Fibroblast of villous mesenchyme (primary cell): ENCODE measurements at regions not wholly inside any gene's neighbourhood (a gene's known extent, or its start where the extent isn't known, plus 50 kb on each side); places are given as distances from the start of the nearest gene placed in this dataset.

Experiments
- DNase-seq: peaks from one replicate; pipeline ENCODE4 v3.0.0-alpha.2; 2010; ENCODE audit warnings: low read depth
- H3K4me3 ChIP-seq: 2 replicates; pipeline ENCODE4 v1.5.1; 2011; ENCODE audit warnings: low read depth, mild to moderate bottlenecking, low read length
- TF ChIP-seq, protein P1 (sequence below): IDR thresholded peaks from 2 replicates; pipeline ENCODE4 v1.5.1; 2012; ENCODE audit warnings: low read depth, mild to moderate bottlenecking, low read length; ENCODE audit not compliant: insufficient read depth

DNA sequence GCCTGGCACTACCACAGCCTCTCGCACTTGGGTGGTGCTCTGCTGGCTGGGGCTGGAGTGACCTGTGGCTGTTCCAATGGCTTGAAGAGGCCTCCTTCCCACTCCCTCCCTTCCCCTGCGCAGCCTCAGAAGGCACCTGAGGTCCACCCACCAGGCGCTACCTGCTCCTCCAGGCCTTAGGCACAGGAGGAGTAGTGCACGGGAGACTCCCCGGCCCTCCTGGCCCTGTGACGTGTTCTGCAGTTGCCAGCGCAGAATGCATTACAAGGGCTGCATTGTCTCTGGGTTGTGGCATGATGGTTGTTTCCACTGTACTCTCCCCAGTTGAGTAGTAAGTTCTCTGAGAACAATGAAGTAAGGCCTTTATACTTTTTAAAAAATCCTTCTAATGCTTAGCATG is 128.6 kb downstream of the TEX29 start:
- no peak overlapping the region for H3K4me3 ChIP-seq
- no peak for DNase-seq
- TF ChIP-seq, protein P1, sequence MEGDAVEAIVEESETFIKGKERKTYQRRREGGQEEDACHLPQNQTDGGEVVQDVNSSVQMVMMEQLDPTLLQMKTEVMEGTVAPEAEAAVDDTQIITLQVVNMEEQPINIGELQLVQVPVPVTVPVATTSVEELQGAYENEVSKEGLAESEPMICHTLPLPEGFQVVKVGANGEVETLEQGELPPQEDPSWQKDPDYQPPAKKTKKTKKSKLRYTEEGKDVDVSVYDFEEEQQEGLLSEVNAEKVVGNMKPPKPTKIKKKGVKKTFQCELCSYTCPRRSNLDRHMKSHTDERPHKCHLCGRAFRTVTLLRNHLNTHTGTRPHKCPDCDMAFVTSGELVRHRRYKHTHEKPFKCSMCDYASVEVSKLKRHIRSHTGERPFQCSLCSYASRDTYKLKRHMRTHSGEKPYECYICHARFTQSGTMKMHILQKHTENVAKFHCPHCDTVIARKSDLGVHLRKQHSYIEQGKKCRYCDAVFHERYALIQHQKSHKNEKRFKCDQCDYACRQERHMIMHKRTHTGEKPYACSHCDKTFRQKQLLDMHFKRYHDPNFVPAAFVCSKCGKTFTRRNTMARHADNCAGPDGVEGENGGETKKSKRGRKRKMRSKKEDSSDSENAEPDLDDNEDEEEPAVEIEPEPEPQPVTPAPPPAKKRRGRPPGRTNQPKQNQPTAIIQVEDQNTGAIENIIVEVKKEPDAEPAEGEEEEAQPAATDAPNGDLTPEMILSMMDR = no peak

DNA sequence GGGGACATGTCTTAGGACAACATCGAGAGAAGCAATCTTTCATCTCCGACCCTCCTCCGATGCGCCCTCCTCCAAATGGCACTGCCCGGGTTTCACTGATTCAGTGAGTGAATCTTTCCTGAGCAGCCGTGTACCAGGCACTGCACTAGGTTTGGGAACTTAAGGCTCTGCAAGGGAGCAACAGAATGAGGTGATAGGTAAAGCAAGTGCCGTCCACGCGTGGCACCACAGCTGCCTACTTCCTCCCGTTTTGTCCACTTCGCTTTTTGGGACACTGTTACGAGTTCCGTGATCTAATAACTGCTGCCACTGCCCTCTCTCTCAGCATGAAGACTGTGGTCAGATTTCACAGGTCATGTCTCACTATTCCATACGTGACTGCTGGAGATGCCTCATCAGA is 131.0 kb downstream of the TEX29 start:
- DNase-seq = no peak
- TF ChIP-seq, protein P1 = no peak
- H3K4me3 ChIP-seq = no peak overlapping the region

DNA sequence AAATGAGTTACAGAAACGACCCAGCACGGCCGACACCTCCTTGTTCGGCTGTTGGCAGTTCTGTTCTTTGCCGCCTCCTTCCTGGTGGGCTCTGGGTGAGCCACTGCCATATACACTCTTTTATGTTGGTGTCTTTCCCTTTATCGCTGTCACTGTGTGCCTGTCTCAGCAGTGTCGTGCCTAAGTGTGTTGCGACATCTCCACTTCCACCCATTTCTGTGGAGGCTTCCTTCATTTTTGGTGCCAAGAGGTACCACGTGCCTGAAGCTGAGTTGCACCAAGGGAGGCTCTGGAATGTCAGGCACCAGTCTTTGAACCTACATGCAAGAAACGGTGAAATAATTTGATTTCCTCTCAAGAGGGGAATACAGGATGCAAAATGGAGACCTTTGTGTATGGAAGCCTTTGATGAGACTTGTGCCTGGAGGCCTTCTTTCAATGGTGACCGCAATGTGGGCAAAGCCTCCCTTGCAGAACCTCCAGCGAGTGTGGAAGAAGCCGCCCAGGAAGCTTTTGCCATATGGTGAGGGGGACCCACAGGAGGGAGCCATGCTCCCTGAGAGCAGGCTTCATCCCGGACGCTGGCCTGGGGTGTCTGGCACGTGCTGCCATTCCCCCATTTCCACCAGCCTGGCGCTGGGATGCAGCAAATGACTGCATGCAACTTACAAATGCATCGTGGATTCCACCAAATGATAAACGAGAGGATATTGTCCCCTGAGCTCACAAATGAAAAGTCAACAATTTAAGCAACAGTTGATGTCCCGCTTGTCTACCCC is 136.2 kb downstream of the TEX29 start:
- TF ChIP-seq, protein P1 = no peak
- no peak overlapping the region for H3K4me3 ChIP-seq
- DNase-seq = no peak

DNA sequence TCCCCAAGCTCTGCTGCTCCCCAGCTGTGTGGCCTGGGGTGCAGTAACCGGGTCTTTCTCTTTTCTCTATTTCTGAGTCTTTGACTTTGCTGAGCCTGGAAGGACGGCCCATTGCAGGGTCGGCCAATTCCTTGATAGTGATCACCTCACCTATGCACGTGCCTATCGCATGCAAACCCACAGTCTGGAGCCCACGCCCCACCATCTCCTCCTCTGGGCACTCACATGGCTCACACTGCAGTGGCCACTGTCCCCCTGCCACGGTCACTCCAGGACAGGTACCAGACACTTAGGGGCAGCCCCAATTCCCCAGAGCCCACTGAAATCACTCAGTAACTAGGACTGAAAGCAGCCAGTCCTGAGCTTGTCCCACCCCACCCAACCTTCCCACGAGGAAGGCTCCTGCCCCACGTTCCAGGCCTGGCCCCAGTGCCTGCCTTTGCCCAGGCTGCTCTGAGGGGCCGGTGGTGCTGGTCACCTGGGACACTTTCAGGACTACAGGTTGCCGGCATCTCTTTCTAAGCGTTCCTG is 137.6 kb downstream of the TEX29 start:
- TF ChIP-seq, protein P1 = no peak
- H3K4me3 ChIP-seq = no peak overlapping the region
- no peak for DNase-seq

DNA sequence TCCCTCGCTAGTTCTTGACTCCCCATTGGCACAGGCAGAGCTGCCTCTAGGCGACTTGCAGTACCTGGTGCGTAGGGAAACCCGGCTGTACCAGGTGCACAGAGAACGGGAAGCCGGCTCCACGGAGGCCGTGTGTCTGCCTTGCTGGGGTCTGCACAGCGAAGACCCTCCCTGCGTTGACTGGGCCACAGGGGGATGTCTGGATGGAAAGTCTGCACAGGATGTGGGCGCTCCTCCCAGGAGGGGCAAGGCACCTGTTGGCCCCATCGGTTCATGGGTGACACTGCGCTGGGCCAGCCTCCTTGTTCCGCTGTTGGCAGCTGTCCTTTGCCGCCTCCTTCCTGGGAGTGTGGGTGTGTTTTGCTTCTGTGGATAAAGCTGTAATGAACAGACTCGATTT is 138.3 kb downstream of the TEX29 start:
- H3K4me3 ChIP-seq = no peak overlapping the region
- TF ChIP-seq, protein P1 = no peak
- no peak for DNase-seq

DNA sequence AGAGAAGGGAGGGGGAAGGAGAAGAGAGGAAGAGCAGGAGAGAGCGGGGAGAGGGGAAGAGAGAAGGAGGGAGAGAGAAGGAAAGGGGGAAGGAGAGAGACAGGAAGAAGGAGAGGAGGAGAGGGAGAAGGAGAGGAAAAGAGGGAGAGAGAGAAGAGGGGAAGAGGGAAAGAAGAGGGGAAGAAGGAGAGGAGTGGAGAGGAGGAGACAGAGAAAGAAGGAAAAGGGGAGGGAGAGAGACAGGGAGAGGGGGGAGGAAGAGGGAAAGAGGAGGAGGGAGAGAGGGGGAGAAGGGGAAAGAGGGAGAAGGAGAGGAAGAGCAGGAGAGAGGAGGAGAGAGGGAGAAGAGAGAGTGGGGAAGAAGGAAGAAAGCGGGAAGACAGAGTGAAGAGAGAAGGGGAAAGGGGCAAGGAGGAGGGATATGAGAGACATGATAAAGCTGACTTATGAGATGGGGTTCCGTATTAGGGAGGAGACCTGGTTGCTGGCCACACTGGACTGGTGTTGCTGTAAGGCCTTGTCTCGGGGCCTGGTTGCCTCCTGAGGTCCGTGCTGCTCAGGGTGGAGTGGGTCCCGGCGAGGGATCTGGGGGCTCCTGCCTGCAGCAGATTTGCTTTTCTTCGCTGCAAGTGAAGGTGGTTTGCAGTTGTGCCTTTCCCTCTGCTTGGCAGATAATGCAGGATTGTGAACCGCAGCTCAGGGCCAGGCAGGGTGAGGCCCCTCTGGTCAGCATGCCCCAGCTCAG is 139.5 kb downstream of the TEX29 start:
- TF ChIP-seq, protein P1 = no peak
- no peak for DNase-seq
- no peak overlapping the region for H3K4me3 ChIP-seq
